Tibial nerve (tissue), 4 donors: ENCODE measurements at regions not wholly inside any gene's neighbourhood (a gene's known extent, or its start where the extent isn't known, plus 50 kb on each side); places are given as distances from the start of the nearest gene placed in this dataset.

ENCODE experiments used
- DNase-seq, 2 donors: peaks; one replicate each; pipeline ENCODE4 v3.0.0-alpha.2; 2019; ENCODE audit warnings: low spot score in 2 of 2
- H3K27ac ChIP-seq, 4 donors: fragments of 200-600 bp; sonication (generic) in 3 of 4; one replicate each; pipeline ENCODE4 v1.5.1; 2017 to 2019; ENCODE audit warnings: mild to moderate bottlenecking in 1 of 4
- H3K27me3 ChIP-seq, 2 donors: fragments of 200-600 bp; sonication (generic) in 1 of 2; one replicate each; pipeline versions ENCODE4 v1.5.1 to v1.6.0; 2017 to 2019
- H3K36me3 ChIP-seq, 3 donors: fragments of 200-600 bp; sonication (generic); one replicate each; pipeline ENCODE4 v1.5.1; 2018 to 2019
- H3K4me1 ChIP-seq, 4 donors: fragments of 200-600 bp; sonication (generic) in 3 of 4; one replicate each; pipeline ENCODE4 v1.5.1; 2017 to 2019
- H3K4me3 ChIP-seq, 4 donors: fragments of 200-600 bp; sonication (generic) in 3 of 4; one replicate each; pipeline ENCODE4 v1.5.1; 2017 to 2019; ENCODE audit warnings: mild to moderate bottlenecking in 1 of 4, moderate library complexity in 1 of 4
- H3K9me3 ChIP-seq, 4 donors: fragments of 200-600 bp; sonication (generic) in 3 of 4; one replicate each; pipeline ENCODE4 v1.5.1; 2017 to 2019
- CTCF ChIP-seq, 5 experiments: fragments of 200-600 bp in 3 of 5; fragments of 450-650 bp in 2 of 5; sonication (generic) in 3 of 5; IDR thresholded peaks; one replicate each; pipeline ENCODE4 v1.5.1; 2016 to 2019; ENCODE audit warnings: antibody characterized with exemption in 5 of 5, mild to moderate bottlenecking in 3 of 5, moderate library complexity in 2 of 5
- EP300 ChIP-seq, 2 donors: sonication (generic); formaldehyde crosslinking; IDR thresholded peaks; one replicate each; pipeline ENCODE4 v1.6.1; 2017; ENCODE audit warnings: antibody characterized with exemption in 2 of 2, mild to moderate bottlenecking in 1 of 2
- POLR2A ChIP-seq, 2 donors: fragments of 450-650 bp; IDR thresholded peaks; one replicate each; pipeline ENCODE4 v1.6.1; 2017; ENCODE audit warnings: antibody characterized with exemption in 2 of 2, mild to moderate bottlenecking in 2 of 2, moderate library complexity in 2 of 2
- WGBS, 2 donors: methylation state at CpG; one replicate each; pipeline ENCODE4 v1.1.5; 2018; 5-methylcytosine and 5-hydroxymethylcytosine counted together

DNA sequence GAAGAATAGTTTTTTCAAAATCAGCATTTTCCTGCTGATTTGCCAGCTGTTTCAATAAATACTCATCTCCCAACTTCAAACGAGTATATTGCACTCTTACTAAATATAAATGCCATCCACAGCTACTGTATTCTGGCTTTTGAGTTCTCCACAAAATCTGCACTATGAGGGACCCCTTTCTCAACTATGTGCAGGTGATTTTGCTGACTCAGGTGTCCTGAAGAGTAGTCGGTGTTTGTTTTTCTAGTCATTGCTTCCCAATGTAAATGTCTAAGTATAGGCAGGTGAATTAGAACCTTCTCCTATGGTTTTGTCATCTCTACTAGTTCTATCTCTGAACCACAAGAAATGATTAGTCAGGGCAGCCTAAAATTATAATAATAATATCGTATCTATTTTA, 616.8 kb upstream of the MEF2C start:
- 79 to 83% methylated on average over 3 of the region's 3 CpGs for WGBS, 2 donors
- no peaks in the 10 kb centered on the region for H3K4me1 ChIP-seq
- H3K9me3 ChIP-seq: no peaks in the 10 kb centered on the region
- H3K36me3 ChIP-seq: no peaks in the 10 kb centered on the region
- no peak overlapping the region for H3K27ac ChIP-seq
- no peaks in the 10 kb centered on the region for H3K27me3 ChIP-seq
- no peak overlapping the region for H3K4me3 ChIP-seq
- no peak for TF ChIP-seq CTCF (IDR thresholded peaks at IDR 0.05)
- TF ChIP-seq EP300 (IDR thresholded peaks at IDR 0.05): no peak
- no peak for TF ChIP-seq POLR2A (IDR thresholded peaks at IDR 0.05)
- no peak for DNase-seq

- Histone ChIP-seq H3K4me1 (no peaks in the 10 kb centered on the region), H3K27me3 (no peaks in the 10 kb centered on the region), H3K4me3 (no peak overlapping the region), H3K36me3 (no peaks in the 10 kb centered on the region), H3K27ac (no peak overlapping the region), H3K9me3 (no peaks in the 10 kb centered on the region)
- 76 to 77% methylated on average over 4 of the region's 4 CpGs for WGBS, 2 donors
- TF ChIP-seq EP300 (IDR thresholded peaks at IDR 0.05) (no peak), CTCF (IDR thresholded peaks at IDR 0.05) (no peak), POLR2A (IDR thresholded peaks at IDR 0.05) (no peak)
- no peak for DNase-seq
Observed at GRCh38 chr5:89498699-89499098, 615.7 kb upstream of the MEF2C start.

GRCh38 chr5:89493414-89493813, 610.4 kb upstream of the MEF2C start:
- no peaks in the 10 kb centered on the region for H3K27me3 ChIP-seq
- no peak for DNase-seq
- 90 to 100% methylated on average over 1 of the region's 1 CpG for WGBS, 2 donors
- no peak for TF ChIP-seq POLR2A (IDR thresholded peaks at IDR 0.05)
- no peak for TF ChIP-seq EP300 (IDR thresholded peaks at IDR 0.05)
- TF ChIP-seq CTCF (IDR thresholded peaks at IDR 0.05): no peak
- H3K4me1 ChIP-seq: no peaks in the 10 kb centered on the region
- H3K27ac ChIP-seq: no peak overlapping the region
- H3K9me3 ChIP-seq: no peaks in the 10 kb centered on the region
- no peak overlapping the region for H3K4me3 ChIP-seq
- no peaks in the 10 kb centered on the region for H3K36me3 ChIP-seq

- no peaks in the 10 kb centered on the region for H3K36me3 ChIP-seq
- H3K27me3 ChIP-seq: no peaks in the 10 kb centered on the region
- whole genome bisulfite sequencing, 2 donors: 82 to 87% methylated on average over 1 of the region's 1 CpG
- no peak overlapping the region for H3K4me3 ChIP-seq
- no peak for TF ChIP-seq EP300 (IDR thresholded peaks at IDR 0.05)
- no peak for TF ChIP-seq POLR2A (IDR thresholded peaks at IDR 0.05)
- no peak for TF ChIP-seq CTCF (IDR thresholded peaks at IDR 0.05)
- H3K9me3 ChIP-seq: no peaks in the 10 kb centered on the region
- H3K4me1 ChIP-seq: no peaks in the 10 kb centered on the region
- no peak overlapping the region for H3K27ac ChIP-seq
- no peak for DNase-seq
Observed at GRCh38 chr5:89484962-89485361, 602.0 kb upstream of the MEF2C start.

DNA sequence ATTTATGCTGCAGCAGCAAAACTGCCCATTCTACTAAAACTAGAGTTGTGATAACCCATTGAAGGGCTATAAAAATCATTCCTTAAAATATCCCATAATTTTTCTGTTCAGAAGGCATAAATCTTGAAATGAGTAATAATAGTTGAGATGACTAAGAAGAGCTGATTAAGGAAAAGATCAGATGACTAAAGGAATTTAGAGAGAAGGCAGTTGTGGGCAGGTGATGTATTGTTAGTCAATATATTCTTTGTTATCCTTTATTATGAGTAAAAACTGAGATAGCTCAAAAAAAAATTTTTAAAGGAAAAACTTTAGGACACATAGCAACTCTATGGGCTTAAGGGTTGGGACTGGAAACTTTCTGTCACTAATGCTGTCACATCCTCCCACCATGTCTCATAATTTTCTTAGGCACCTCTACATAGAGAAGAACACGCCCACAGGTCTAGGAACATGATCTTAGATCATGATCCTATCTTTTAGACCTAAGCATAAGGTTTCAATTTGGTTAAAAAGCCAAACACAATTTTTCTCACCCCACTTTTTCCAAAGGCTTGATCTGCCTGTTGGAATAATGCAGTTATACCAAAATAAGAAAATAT, 597.5 kb upstream of the MEF2C start:
- DNase-seq: no peak
- WGBS, 2 donors: 86 to 91% methylated on average over 1 of the region's 1 CpG

More for the DNA sequence above, 597.5 kb upstream of the MEF2C start:
- no peak for TF ChIP-seq CTCF (IDR thresholded peaks at IDR 0.05)
- TF ChIP-seq POLR2A (IDR thresholded peaks at IDR 0.05): no peak
- no peak for TF ChIP-seq EP300 (IDR thresholded peaks at IDR 0.05)
- Histone ChIP-seq H3K9me3 (no peaks in the 10 kb centered on the region), H3K4me3 (no peak overlapping the region), H3K36me3 (no peaks in the 10 kb centered on the region), H3K27me3 (no peaks in the 10 kb centered on the region), H3K4me1 (no peaks in the 10 kb centered on the region), H3K27ac (no peak overlapping the region)
